Breast epithelium (tissue), 3 donors: ENCODE measurements at regions not wholly inside any gene's neighbourhood (a gene's known extent, or its start where the extent isn't known, plus 50 kb on each side); places are given as distances from the start of the nearest gene placed in this dataset.

Experiments
- POLR2A ChIP-seq: fragments of 450-650 bp; IDR thresholded peaks from one replicate; pipeline ENCODE4 v1.6.1; 2016; ENCODE audit warnings: antibody characterized with exemption, mild to moderate bottlenecking, moderate library complexity
- TF ChIP-seq, protein P1 (sequence below), 3 donors: fragments of 450-650 bp; IDR thresholded peaks; one replicate each; pipeline ENCODE4 v1.5.1; 2016 to 2017; ENCODE audit warnings: antibody characterized with exemption in 3 of 3, mild to moderate bottlenecking in 3 of 3, moderate library complexity in 3 of 3

GRCh38 chr5:6856653-6857052, 143.4 kb downstream of the TENT4A start:
- TF ChIP-seq, protein P1, sequence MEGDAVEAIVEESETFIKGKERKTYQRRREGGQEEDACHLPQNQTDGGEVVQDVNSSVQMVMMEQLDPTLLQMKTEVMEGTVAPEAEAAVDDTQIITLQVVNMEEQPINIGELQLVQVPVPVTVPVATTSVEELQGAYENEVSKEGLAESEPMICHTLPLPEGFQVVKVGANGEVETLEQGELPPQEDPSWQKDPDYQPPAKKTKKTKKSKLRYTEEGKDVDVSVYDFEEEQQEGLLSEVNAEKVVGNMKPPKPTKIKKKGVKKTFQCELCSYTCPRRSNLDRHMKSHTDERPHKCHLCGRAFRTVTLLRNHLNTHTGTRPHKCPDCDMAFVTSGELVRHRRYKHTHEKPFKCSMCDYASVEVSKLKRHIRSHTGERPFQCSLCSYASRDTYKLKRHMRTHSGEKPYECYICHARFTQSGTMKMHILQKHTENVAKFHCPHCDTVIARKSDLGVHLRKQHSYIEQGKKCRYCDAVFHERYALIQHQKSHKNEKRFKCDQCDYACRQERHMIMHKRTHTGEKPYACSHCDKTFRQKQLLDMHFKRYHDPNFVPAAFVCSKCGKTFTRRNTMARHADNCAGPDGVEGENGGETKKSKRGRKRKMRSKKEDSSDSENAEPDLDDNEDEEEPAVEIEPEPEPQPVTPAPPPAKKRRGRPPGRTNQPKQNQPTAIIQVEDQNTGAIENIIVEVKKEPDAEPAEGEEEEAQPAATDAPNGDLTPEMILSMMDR (IDR thresholded peaks at IDR 0.05) = no peak
- TF ChIP-seq POLR2A = no peak
